ENCODE measurements at regions not wholly inside any gene's neighbourhood (a gene's known extent, or its start where the extent isn't known, plus 50 kb on each side); places are given as distances from the start of the nearest gene placed in this dataset.
"Not testable (repeated sequence)": the region's sequence is repeated elsewhere in the genome, so short reads cannot be mapped to it uniquely, and the experiment has no call there.

GRCh38 chr10:3323865-3324498 lies 151.4 kb upstream of the PITRM1 start:
- DNase-seq, result peak in 3 of 51 donors; percentile 18 to 35 (median 31)

- no peak for DNase-seq
Observed at GRCh38 chr10:3321123-3321522, 148.5 kb upstream of the PITRM1 start.

GRCh38 chr10:3319811-3320226 lies 147.2 kb upstream of the PITRM1 start:
- no peak for DNase-seq

- not testable (repeated sequence) for DNase-seq
Observed at GRCh38 chr10:3318480-3318807, 145.9 kb upstream of the PITRM1 start.

- not testable (repeated sequence) for DNase-seq
Observed at GRCh38 chr10:3317553-3318479, 145.2 kb upstream of the PITRM1 start.

DNA sequence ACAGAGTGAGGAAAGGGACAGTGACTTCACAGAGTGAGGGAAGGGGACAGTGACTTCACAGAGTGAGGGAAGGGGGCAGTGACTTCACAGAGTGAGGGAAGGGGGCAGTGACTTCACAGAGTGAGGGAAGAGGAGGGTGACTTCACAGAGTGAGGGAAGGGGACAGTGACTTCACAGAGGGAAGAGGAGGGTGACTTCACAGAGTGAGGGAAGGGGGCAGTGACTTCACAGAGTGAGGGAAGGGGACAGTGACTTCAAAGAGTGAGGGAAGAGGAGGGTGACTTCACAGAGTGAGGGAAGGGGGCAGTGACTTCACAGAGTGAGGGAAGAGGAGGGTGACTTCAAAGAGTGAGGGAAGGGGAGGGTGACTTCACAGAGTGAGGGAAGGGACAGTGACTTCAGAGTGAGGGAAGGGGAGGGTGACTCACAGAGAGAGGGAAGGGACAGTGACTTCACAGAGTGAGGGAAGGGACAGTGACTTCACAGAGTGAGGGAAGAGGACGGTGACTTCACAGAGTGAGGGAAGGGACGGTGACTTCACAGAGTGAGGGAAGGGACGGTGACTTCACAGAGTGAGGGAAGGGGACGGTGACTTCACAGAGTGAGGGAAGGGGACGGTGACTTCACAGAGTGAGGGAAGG lies 142.0 kb upstream of the PITRM1 start:
- not testable (repeated sequence) for DNase-seq

DNA sequence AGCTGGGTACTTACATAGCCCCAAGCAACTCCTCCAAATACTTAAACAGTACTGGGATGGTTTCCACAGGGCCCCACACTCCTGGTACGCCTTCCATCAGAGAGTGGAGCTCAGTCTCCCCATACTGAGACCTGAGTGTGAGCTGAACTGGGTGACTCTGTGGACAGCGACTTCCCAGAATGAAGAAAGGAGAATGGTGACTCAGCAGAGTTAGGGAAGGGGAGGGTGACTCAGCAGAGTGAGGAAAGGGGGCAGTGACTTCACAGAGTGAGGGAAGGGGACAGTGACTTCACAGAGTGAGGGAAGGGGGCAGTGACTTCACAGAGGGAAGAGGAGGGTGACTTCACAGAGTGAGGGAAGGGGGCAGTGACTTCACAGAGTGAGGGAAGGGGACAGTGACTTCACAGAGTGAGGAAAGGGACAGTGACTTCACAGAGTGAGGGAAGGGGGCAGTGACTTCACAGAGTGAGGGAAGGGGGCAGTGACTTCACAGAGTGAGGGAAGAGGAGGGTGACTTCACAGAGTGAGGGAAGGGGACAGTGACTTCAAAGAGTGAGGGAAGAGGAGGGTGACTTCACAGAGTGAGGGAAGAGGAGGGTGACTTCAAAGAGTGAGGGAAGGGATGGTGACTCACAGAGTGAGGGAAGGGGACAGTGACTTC lies 141.3 kb upstream of the PITRM1 start:
- DNase-seq, result peak in 1 of 51 donors; percentile 11

- no peak for DNase-seq
Observed at GRCh38 chr10:3312403-3312940, 139.9 kb upstream of the PITRM1 start.

- DNase-seq, result peak in 1 of 51 donors; percentile 67
Observed at GRCh38 chr10:3310016-3310784, 137.6 kb upstream of the PITRM1 start.

- DNase-seq, result no peak
Observed at GRCh38 chr10:3306050-3306449, 133.5 kb upstream of the PITRM1 start.

GRCh38 chr10:3295582-3296151 lies 123.1 kb upstream of the PITRM1 start:
- no peak for DNase-seq

DNA sequence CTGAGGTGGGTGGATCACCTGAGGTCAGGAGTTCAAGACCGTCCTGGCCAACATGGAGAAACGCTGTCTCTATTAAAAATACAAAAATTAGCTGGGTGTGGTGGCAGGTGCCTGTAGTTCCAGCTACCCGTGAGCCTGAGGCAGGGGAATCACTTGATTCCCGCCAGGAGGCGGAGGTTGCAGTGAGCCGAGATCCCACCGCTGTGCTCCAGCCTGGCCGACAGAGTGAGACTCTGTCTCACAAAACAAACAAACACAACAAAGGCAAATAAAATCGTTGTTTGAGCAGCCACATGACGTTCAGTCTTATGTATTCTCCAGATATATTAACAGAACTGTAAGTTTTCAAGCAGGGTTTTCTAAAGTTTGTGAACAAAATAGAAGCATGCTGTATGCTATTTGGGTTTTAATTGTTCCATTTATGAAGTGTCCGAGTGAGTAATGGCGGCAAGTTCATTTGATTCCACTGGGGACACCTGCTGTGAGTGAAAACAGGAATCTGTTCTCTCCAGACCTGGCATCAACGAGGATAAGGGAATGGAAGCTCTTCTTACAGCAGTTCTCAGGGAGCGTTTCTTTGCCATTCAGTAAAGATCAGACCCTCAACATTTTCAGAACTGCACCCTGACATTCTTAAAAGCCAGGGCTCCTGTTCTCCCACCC lies 122.5 kb upstream of the PITRM1 start:
- no peak for DNase-seq

DNA sequence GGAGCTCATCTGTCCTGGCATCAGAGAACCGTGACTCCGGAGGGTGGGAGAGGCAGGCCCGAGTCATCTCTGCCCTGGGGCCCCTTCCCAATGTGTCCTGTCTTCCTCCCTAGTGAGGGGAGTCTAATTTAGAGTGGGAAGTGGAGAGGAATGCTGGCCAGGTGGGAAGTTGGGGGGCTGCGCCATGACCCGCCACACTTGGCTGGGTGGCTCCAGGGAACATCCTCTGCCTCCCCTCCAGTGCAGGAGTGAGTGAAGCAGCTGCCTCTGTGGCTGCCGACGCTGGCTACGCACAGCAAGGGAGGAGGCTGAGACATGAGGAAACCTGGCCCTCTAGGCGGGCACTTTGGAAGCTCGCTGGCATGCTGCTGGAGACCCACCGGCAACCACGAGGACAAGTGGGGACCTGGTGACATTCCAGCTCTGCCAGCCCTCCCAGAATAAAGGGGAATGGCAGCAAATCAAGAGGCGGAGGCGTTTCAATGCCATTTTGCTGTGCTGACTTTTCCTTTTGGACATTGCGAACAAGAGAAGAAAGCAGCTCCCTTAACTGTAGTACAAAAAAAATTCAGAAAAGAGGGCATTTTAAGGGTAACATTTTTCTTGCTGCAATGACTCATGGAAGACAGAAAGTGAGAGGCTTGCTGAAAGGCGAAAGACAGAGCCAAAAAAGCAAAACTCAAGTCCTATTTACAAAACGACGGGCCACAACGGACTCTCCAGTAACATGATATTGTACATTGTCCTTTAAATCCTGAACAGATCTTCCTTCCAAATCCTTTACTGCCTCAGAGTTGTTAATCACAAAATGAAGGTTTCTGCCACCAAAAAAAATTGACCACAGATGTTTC lies 121.2 kb upstream of the PITRM1 start:
- peak in 2 of 51 donors; percentile 11 to 18 for DNase-seq

- no peak for DNase-seq
Observed at GRCh38 chr10:3292636-3293035, 120.1 kb upstream of the PITRM1 start.

GRCh38 chr10:3290550-3290949 lies 118.0 kb upstream of the PITRM1 start:
- no peak for DNase-seq

- no peak for DNase-seq
Observed at GRCh38 chr10:3287572-3288445, 115.2 kb upstream of the PITRM1 start.

- DNase-seq, result no peak
Observed at GRCh38 chr10:3282674-3283017, 110.1 kb upstream of the PITRM1 start.

All from hypothalamus (tissue), 51 donors.